ENCODE measurements at regions not wholly inside any gene's neighbourhood (a gene's known extent, or its start where the extent isn't known, plus 50 kb on each side); places are given as distances from the start of the nearest gene placed in this dataset.

DNA sequence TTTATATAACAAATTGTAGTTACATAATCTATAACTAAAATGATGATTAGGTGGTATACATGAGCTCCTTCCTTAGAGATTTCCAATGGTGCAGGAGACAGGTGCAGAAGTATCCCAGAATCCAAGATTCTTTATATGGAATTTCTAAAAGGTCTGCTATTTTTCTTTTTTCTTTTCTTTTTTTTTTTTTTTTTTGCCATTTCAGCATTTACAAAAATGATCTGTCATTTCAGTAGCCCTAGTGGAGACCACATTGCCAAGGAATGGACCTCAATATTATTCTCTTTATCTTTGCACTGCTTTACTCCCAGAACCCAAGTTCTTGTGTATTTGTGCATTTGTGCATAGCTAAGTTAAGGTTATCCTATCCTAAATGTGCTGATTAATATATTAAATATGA lies 61.7 kb downstream of the MRPS30 start:
- H3K27me3 Mint-ChIP-seq (ENCODE audit: low read depth in 3 of 3) = no peaks in the 10 kb centered on the region

DNA sequence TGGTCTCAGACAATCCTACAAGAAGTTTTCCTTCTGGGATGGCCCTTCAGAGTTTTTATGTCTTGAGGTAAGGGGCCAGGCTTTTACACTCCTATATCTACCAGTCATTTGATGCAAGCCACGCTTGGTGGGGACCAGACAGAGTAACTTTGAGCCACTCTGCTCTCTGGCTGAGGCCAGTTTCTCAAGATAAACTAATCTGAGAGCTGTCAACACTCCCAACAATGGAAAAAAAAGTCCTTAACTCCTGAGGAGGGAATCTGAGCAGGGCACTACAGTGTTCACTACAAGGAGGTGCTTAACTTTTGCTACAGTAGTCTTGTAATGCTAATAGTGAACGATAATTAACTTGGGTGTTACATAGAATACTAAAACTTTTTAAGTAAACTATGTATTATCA lies 62.7 kb downstream of the MRPS30 start:
- Mint-ChIP-seq H3K27ac (no peak overlapping the region), H3K4me1 (no peaks in the 10 kb centered on the region), H3K27me3 (ENCODE audit: low read depth in 3 of 3) (no peaks in the 10 kb centered on the region), H3K36me3 (no peaks in the 10 kb centered on the region), H3K9me3 (peaks cover 0 to 8% (median 2%) of the 10 kb centered on the region in 7 donors), H3K4me3 (no peak overlapping the region)
- intact Hi-C loops (cut with micrococcal nuclease) = no loop called here
- H3K36me3 ChIP-seq (replicated peaks in 1 of 2; ENCODE audit: control insufficient read depth in 1 of 2, insufficient read depth in 2 of 2, low read length in 2 of 2) = no peaks in the 10 kb centered on the region
- no peak overlapping the region for H3K4me3 ChIP-seq (replicated peaks in 1 of 3; ENCODE audit: low read depth in 2 of 3, low read length in 3 of 3)
- no peaks in the 10 kb centered on the region for H3K27me3 ChIP-seq (ENCODE audit: control insufficient read depth in 2 of 2, insufficient read depth in 2 of 2, low read length in 2 of 2)
- no peak overlapping the region for H2AFZ ChIP-seq (ENCODE audit: insufficient read depth, low read depth, low read length, poor library complexity, severe bottlenecking)
- TF ChIP-seq, protein P1, sequence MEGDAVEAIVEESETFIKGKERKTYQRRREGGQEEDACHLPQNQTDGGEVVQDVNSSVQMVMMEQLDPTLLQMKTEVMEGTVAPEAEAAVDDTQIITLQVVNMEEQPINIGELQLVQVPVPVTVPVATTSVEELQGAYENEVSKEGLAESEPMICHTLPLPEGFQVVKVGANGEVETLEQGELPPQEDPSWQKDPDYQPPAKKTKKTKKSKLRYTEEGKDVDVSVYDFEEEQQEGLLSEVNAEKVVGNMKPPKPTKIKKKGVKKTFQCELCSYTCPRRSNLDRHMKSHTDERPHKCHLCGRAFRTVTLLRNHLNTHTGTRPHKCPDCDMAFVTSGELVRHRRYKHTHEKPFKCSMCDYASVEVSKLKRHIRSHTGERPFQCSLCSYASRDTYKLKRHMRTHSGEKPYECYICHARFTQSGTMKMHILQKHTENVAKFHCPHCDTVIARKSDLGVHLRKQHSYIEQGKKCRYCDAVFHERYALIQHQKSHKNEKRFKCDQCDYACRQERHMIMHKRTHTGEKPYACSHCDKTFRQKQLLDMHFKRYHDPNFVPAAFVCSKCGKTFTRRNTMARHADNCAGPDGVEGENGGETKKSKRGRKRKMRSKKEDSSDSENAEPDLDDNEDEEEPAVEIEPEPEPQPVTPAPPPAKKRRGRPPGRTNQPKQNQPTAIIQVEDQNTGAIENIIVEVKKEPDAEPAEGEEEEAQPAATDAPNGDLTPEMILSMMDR (IDR thresholded peaks at IDR 0.05) = no peak
- no peak overlapping the region for H3K27ac ChIP-seq (ENCODE audit: low read depth in 1 of 2, low read length in 2 of 2)
- H3K79me2 ChIP-seq (ENCODE audit: insufficient read depth, low read length) = no peaks in the 10 kb centered on the region
- H3K4me1 ChIP-seq (ENCODE audit: control insufficient read depth in 1 of 2, insufficient read depth in 2 of 2, low read length in 2 of 2) = no peaks in the 10 kb centered on the region
- no peaks in the 10 kb centered on the region for H4K20me1 ChIP-seq (ENCODE audit: insufficient read depth, low read length)
- no CpG with 5 or more reads among the region's 2 CpGs for WGBS (ENCODE audit: insufficient coverage)
- DNase-seq = no peak
- no peaks in the 10 kb centered on the region for H3K9me3 ChIP-seq (replicated peaks in 1 of 2; ENCODE audit: control insufficient read depth in 1 of 2, insufficient read depth in 1 of 2, low read length in 2 of 2)
- no peak overlapping the region for H3K4me2 ChIP-seq (replicated peaks; ENCODE audit: extremely low read depth, low read length, poor library complexity, severe bottlenecking)
- H3K9ac ChIP-seq (ENCODE audit: insufficient read depth, low read length, poor library complexity, severe bottlenecking) = no peak overlapping the region

More for the DNA sequence above, 61.7 kb downstream of the MRPS30 start:
- Histone ChIP-seq H3K4me3 (replicated peaks in 1 of 3; ENCODE audit: low read depth in 2 of 3, low read length in 3 of 3) (no peak overlapping the region), H3K9ac (ENCODE audit: insufficient read depth, low read length, poor library complexity, severe bottlenecking) (no peak overlapping the region), H3K4me2 (replicated peaks; ENCODE audit: extremely low read depth, low read length, poor library complexity, severe bottlenecking) (no peak overlapping the region), H3K27me3 (ENCODE audit: control insufficient read depth in 2 of 2, insufficient read depth in 2 of 2, low read length in 2 of 2) (no peaks in the 10 kb centered on the region), H3K27ac (ENCODE audit: low read depth in 1 of 2, low read length in 2 of 2) (no peak overlapping the region), H3K4me1 (ENCODE audit: control insufficient read depth in 1 of 2, insufficient read depth in 2 of 2, low read length in 2 of 2) (no peaks in the 10 kb centered on the region), H4K20me1 (ENCODE audit: insufficient read depth, low read length) (no peaks in the 10 kb centered on the region), H3K36me3 (replicated peaks in 1 of 2; ENCODE audit: control insufficient read depth in 1 of 2, insufficient read depth in 2 of 2, low read length in 2 of 2) (no peaks in the 10 kb centered on the region), H3K9me3 (replicated peaks in 1 of 2; ENCODE audit: control insufficient read depth in 1 of 2, insufficient read depth in 1 of 2, low read length in 2 of 2) (no peaks in the 10 kb centered on the region), H2AFZ (ENCODE audit: insufficient read depth, low read depth, low read length, poor library complexity, severe bottlenecking) (no peak overlapping the region), H3K79me2 (ENCODE audit: insufficient read depth, low read length) (no peaks in the 10 kb centered on the region)
- no peaks in the 10 kb centered on the region for H3K36me3 Mint-ChIP-seq
- no peak overlapping the region for H3K4me3 Mint-ChIP-seq
- no peak for DNase-seq
- TF ChIP-seq, protein P1 (IDR thresholded peaks at IDR 0.05) = no peak
- no peak overlapping the region for H3K27ac Mint-ChIP-seq
- no peaks in the 10 kb centered on the region for H3K4me1 Mint-ChIP-seq
- peaks cover 0 to 3% (median 0%) of the 10 kb centered on the region in 7 donors for H3K9me3 Mint-ChIP-seq
- intact Hi-C loops (cut with micrococcal nuclease) = no loop called here
